ENCODE measurements at regions not wholly inside any gene's neighbourhood (a gene's known extent, or its start where the extent isn't known, plus 50 kb on each side); places are given as distances from the start of the nearest gene placed in this dataset.

GRCh38 chr14:104503691-104504090 lies 75.9 kb upstream of the C14orf180 start:
- intact Hi-C loops (cut with DNase I): no loop called here
- no peaks in the 10 kb centered on the region for H3K36me3 ChIP-seq
- no peaks in the 10 kb centered on the region for H3K27me3 ChIP-seq
- no peak overlapping the region for H3K27ac ChIP-seq
- TF ChIP-seq CTCF (IDR thresholded peaks at IDR 0.05): no peak
- no peak for TF ChIP-seq POLR2A (IDR thresholded peaks at IDR 0.05)
- no peak for DNase-seq
- H3K4me1 ChIP-seq: no peaks in the 10 kb centered on the region
- WGBS, 2 donors: 71 to 77% methylated on average over 6 of the region's 6 CpGs
- H3K4me3 ChIP-seq (replicated peaks in 1 of 3): no peak overlapping the region
- H3K9me3 ChIP-seq: no peaks in the 10 kb centered on the region

- no peaks in the 10 kb centered on the region for H3K36me3 ChIP-seq
- H3K4me1 ChIP-seq: no peaks in the 10 kb centered on the region
- H3K27me3 ChIP-seq: no peaks in the 10 kb centered on the region
- H3K4me3 ChIP-seq (replicated peaks in 1 of 3): no peak overlapping the region
- WGBS, 2 donors: 74 to 87% methylated on average over 3 to 7 of the region's 7 CpGs
- DNase-seq: no peak
- intact Hi-C loops (cut with DNase I): no loop called here
- no peak overlapping the region for H3K27ac ChIP-seq
- H3K9me3 ChIP-seq: no peaks in the 10 kb centered on the region
- no peak for TF ChIP-seq POLR2A (IDR thresholded peaks at IDR 0.05)
- TF ChIP-seq CTCF (IDR thresholded peaks at IDR 0.05): no peak
Observed at GRCh38 chr14:104504172-104504735, 75.3 kb upstream of the C14orf180 start.

- Histone ChIP-seq H3K4me3 (replicated peaks in 1 of 3) (no peak overlapping the region), H3K36me3 (no peaks in the 10 kb centered on the region), H3K27me3 (no peaks in the 10 kb centered on the region), H3K27ac (no peak overlapping the region), H3K9me3 (no peaks in the 10 kb centered on the region), H3K4me1 (no peaks in the 10 kb centered on the region)
- DNase-seq: no peak
- TF ChIP-seq POLR2A (IDR thresholded peaks at IDR 0.05): no peak
- WGBS, 2 donors: 78 to 80% methylated on average over 22 to 28 of the region's 28 CpGs
- intact Hi-C loops (cut with DNase I): no loop called here
Observed at GRCh38 chr14:104505085-104506074, 74.2 kb upstream of the C14orf180 start.

- Histone ChIP-seq H3K27ac (no peak overlapping the region), H3K27me3 (no peaks in the 10 kb centered on the region), H3K36me3 (no peaks in the 10 kb centered on the region), H3K9me3 (no peaks in the 10 kb centered on the region), H3K4me3 (replicated peaks in 1 of 3) (no peak overlapping the region), H3K4me1 (no peaks in the 10 kb centered on the region)
- intact Hi-C loops (cut with DNase I): no loop called here
- 73 to 77% methylated on average over 10 to 11 of the region's 11 CpGs for WGBS, 2 donors
- no peak for TF ChIP-seq POLR2A (IDR thresholded peaks at IDR 0.05)
- no peak for TF ChIP-seq CTCF (IDR thresholded peaks at IDR 0.05)
- no peak for DNase-seq
Observed at GRCh38 chr14:104506461-104507253, 72.9 kb upstream of the C14orf180 start.

- DNase-seq: no peak
- WGBS, 2 donors: 58 to 60% methylated on average over 6 of the region's 6 CpGs
- H3K36me3 ChIP-seq: no peaks in the 10 kb centered on the region
- TF ChIP-seq POLR2A (IDR thresholded peaks at IDR 0.05) (no peak), CTCF (IDR thresholded peaks at IDR 0.05) (no peak)
- intact Hi-C loops (cut with DNase I): no loop called here
- H3K9me3 ChIP-seq: no peaks in the 10 kb centered on the region
- H3K27ac ChIP-seq: no peak overlapping the region
- no peaks in the 10 kb centered on the region for H3K4me1 ChIP-seq
- H3K4me3 ChIP-seq (replicated peaks in 1 of 3): no peak overlapping the region
- H3K27me3 ChIP-seq: no peaks in the 10 kb centered on the region
Observed at GRCh38 chr14:104507443-104507842, 72.1 kb upstream of the C14orf180 start.
